Psoas muscle (tissue), 7 donors: ENCODE measurements at regions not wholly inside any gene's neighbourhood (a gene's known extent, or its start where the extent isn't known, plus 50 kb on each side); places are given as distances from the start of the nearest gene placed in this dataset.

Source experiments
- ATAC-seq, 4 donors: fragments of 200-7000 bp; cut with Tn5 transposase; one replicate each; pipeline ENCODE4 v1.9.1; 2020; ENCODE audit warnings: moderate library complexity in 3 of 4, mild to moderate bottlenecking in 2 of 4
- DNase-seq, 2 donors: peaks; one replicate each; pipeline ENCODE4 v3.0.0-alpha.2; 2020
- H3K27ac ChIP-seq: fragments of 200-600 bp; one replicate; pipeline ENCODE4 v1.8.0; 2022
- H3K27me3 ChIP-seq, 3 donors: fragments of 200-600 bp in 1 of 3; one replicate each; pipeline versions ENCODE4 v1.6.1 to v1.8.0; 2013 to 2022; ENCODE audit warnings: low read length in 2 of 3, mild to moderate bottlenecking in 2 of 3, moderate library complexity in 1 of 3; ENCODE audit not compliant: insufficient read depth in 3 of 3
- H3K36me3 ChIP-seq, 2 donors: fragments of 200-600 bp in 1 of 2; one replicate each; pipeline versions ENCODE4 v1.6.1 to v1.8.0; 2013 to 2022; ENCODE audit warnings: low read depth in 1 of 2, mild to moderate bottlenecking in 1 of 2, moderate library complexity in 1 of 2; ENCODE audit not compliant: insufficient read depth in 1 of 2
- H3K4me1 ChIP-seq: fragments of 200-600 bp; one replicate; pipeline ENCODE4 v1.8.0; 2022
- H3K4me3 ChIP-seq: fragments of 200-600 bp; one replicate; pipeline ENCODE4 v1.8.0; 2022; ENCODE audit warnings: mild to moderate bottlenecking
- H3K9me3 ChIP-seq: fragments of 200-600 bp; one replicate; pipeline ENCODE4 v1.8.0; 2022
- WGBS, 3 donors: extraction: QIAGEN DNeasy Blood & Tissue Kit; methylation state at CpG; one replicate each; pipeline versions ENCODE4 v1.1.6 to v1.1.7; 2013; 5-methylcytosine and 5-hydroxymethylcytosine counted together
- intact Hi-C, 2 donors: fragments of 100-400 bp; cut with DNase I; formaldehyde crosslinking; loops; one replicate each; pipeline versions ENCODE4 v1.11.0 to v1.14.2; 2022
- TF ChIP-seq, protein P1 (sequence below): fragments of 200-600 bp; IDR thresholded peaks from one replicate; pipeline ENCODE4 v1.8.0; 2022; ENCODE audit warnings: antibody characterized with exemption
- donor health status: healthy with polysubstance abuse.
- donor health status: DM: no; HTN: no; CAD: no; lungs with moderate emphysema.
- donor health status: Bipolar disorder and iron deficiency.
- donor health status: healthy.
- donor health status: DM: yes; HTN: yes; CAD: no.
- donor health status: DM: no; HTN: no; CAD: no.
- donor health status: DM: yes; HTN: yes; CAD: no.

DNA sequence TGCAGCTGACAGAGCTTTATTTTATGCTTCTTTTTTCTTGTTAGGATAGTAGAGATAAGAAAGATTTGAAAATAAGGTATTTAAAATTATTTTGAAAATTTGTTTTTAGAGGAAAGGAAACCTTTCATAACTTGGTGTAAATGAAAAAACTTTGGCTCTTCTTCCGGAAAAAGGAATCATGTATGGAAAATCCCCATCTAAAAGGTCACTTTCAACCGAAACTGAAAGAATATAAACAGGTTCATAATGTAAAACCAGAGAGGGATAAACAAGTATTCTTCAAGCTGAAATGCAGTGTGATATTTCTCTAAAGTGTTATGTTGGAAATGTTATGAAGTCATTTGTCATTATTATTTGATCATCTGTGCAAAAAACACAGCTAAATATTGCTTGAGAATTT, 246.8 kb downstream of the NFKBIZ start:
- H3K27ac ChIP-seq, result no peak overlapping the region
- H3K4me1 ChIP-seq, result peaks cover 3% of the 10 kb centered on the region
- WGBS, 3 donors, result 55 to 69% (median 62%) methylated on average over 2 of the region's 2 CpGs
- TF ChIP-seq, protein P1, sequence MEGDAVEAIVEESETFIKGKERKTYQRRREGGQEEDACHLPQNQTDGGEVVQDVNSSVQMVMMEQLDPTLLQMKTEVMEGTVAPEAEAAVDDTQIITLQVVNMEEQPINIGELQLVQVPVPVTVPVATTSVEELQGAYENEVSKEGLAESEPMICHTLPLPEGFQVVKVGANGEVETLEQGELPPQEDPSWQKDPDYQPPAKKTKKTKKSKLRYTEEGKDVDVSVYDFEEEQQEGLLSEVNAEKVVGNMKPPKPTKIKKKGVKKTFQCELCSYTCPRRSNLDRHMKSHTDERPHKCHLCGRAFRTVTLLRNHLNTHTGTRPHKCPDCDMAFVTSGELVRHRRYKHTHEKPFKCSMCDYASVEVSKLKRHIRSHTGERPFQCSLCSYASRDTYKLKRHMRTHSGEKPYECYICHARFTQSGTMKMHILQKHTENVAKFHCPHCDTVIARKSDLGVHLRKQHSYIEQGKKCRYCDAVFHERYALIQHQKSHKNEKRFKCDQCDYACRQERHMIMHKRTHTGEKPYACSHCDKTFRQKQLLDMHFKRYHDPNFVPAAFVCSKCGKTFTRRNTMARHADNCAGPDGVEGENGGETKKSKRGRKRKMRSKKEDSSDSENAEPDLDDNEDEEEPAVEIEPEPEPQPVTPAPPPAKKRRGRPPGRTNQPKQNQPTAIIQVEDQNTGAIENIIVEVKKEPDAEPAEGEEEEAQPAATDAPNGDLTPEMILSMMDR, result no peak
- ATAC-seq, result no peak
- no peaks in the 10 kb centered on the region for H3K27me3 ChIP-seq
- DNase-seq, result no peak
- intact Hi-C loops, result no loop called here
- no peaks in the 10 kb centered on the region for H3K36me3 ChIP-seq
- H3K9me3 ChIP-seq, result no peaks in the 10 kb centered on the region
- H3K4me3 ChIP-seq, result no peak overlapping the region

DNA sequence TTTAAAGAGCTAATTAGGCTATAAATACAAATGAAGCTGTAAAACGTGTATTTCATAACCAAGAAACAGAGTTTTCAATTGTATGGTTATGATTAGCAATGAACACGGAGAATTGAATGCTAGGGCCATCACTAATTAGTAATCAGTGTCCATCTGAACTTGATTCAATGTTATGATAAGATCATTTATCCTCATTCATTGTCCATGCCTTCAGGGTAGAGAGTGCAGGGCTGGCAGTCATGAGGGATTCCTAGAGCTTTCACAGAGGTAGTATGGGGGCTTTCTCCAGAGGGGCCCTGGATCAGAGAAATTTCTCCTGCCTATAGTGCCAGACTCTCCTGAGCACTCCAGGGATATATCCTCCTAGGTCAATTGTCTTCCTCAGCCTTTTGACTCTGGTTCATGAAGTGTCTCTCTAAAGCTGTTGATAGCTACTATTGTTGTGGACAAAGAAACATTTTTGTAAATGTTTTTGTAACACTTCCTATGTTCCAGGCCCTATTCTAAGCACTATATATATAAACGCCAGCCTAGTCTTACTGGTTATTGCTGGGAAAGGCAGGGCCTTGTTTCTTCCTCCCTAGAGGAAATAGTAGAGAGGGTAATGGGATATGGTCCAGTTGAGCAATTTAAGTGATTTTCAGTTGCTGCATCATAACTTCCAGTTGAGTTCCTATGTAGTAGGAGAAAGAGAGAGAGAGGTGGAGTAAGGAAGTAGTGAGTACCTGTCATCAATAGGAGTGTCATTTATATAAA, 249.0 kb downstream of the NFKBIZ start:
- Histone ChIP-seq H3K27me3 (no peaks in the 10 kb centered on the region), H3K9me3 (no peaks in the 10 kb centered on the region), H3K4me1 (no peaks in the 10 kb centered on the region), H3K36me3 (no peaks in the 10 kb centered on the region), H3K4me3 (no peak overlapping the region), H3K27ac (no peak overlapping the region)
- intact Hi-C loops, result no loop called here
- 81 to 89% (median 86%) methylated on average over 3 of the region's 3 CpGs for WGBS, 3 donors
- ATAC-seq, result no peak
- DNase-seq, result no peak
- TF ChIP-seq, protein P1, result no peak

DNA sequence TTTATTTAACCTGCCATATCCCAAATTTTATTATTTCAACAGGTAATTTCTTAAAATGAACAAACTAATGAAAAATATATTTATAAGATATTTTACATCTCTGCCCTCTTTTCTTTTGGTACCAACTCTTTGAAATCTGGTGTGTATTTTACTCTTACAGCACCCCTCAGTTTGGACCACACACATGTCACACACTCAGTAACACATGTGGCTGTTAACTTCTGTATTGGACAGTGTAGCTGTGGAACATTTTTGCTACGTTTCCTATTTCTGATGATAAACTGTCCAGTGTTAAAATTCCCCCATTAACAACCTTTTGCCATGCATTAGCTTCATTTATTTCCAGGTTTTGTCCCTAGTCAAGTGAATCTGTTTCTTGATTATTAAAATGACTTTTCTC, 250.6 kb downstream of the NFKBIZ start:
- Histone ChIP-seq H3K4me1 (no peaks in the 10 kb centered on the region), H3K4me3 (no peak overlapping the region), H3K9me3 (no peaks in the 10 kb centered on the region), H3K27ac (no peak overlapping the region), H3K36me3 (no peaks in the 10 kb centered on the region), H3K27me3 (no peaks in the 10 kb centered on the region)
- DNase-seq (no peak), ATAC-seq (no peak)
- 63 to 75% (median 69%) methylated on average over 1 of the region's 1 CpG for WGBS, 3 donors
- TF ChIP-seq, protein P1, result no peak
- intact Hi-C loops, result no loop called here

DNA sequence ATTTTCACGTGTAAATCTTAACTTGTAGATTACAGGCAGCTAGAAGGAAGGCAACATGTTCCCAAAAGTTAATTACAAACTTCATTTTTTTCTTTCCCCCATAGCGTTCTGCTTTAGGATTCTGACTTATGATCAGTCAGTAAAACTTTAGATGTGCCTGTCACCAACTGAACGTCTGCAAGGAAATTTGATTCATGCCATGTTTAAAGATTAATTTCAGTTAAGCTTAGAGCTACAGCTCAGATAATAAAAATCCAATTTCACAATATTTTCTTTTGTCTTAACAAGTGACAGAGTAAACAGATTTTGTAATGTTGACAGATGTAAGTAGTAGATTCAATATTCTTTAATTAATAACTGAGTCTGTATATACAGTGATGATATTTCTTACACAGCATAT, 253.1 kb downstream of the NFKBIZ start:
- no peaks in the 10 kb centered on the region for H3K9me3 ChIP-seq
- intact Hi-C loops, result no loop called here
- ATAC-seq (no peak), DNase-seq (no peak)
- 27 to 41% (median 38%) methylated on average over 3 of the region's 3 CpGs for WGBS, 3 donors
- TF ChIP-seq, protein P1, result no peak
- H3K4me1 ChIP-seq, result no peaks in the 10 kb centered on the region
- no peak overlapping the region for H3K4me3 ChIP-seq
- H3K27me3 ChIP-seq, result no peaks in the 10 kb centered on the region
- H3K36me3 ChIP-seq, result no peaks in the 10 kb centered on the region
- H3K27ac ChIP-seq, result no peak overlapping the region

DNA sequence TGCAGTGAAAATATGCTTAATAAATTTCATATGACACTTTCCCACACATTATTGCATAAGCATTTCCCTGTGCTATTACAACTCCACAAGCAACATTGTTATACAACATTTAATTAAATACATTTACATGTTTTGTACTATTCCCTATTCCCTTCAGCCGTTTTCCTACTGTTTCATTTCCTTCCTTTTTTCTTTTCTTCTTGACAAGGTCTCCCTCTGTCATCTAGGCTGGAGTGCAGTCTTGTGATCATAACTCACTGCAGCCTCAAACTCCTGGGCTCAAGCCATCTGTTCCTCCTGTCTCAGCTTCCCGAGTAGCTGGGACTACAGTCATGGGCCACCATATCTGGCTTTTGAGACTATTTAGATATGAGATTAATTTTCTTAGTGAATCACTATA, 254.7 kb downstream of the NFKBIZ start:
- DNase-seq, result no peak
- TF ChIP-seq, protein P1, result no peak
- peak in 2 of 4 donors; percentile 30 to 59 for ATAC-seq
- Histone ChIP-seq H3K27ac (no peak overlapping the region), H3K4me1 (no peaks in the 10 kb centered on the region), H3K36me3 (no peaks in the 10 kb centered on the region), H3K9me3 (no peaks in the 10 kb centered on the region), H3K4me3 (no peak overlapping the region), H3K27me3 (no peaks in the 10 kb centered on the region)
- intact Hi-C loops, result no loop called here
- 30 to 43% (median 31%) methylated on average over 2 of the region's 2 CpGs for WGBS, 3 donors
